ENCODE measurements at regions not wholly inside any gene's neighbourhood (a gene's known extent, or its start where the extent isn't known, plus 50 kb on each side); places are given as distances from the start of the nearest gene placed in this dataset.

DNA sequence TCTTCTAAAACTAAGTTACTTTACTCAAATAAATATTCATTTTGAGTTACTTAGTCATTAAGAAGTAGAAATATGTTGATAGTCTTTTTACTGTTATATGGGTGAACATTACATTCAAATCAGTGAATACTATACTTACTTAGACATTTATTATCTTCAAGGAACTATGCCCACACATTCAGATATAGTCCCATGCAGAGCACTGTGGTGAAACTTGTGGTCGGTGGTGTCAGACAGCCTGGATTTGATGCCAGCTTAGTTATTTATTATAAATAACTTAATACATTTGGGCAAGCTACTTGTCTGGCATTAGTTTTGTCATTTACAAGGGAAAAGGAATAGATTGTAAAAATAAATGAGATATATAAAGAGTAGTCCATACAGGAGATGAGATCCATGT is 149.5 kb downstream of the RAP2B start:
- H3K4me1 ChIP-seq (ENCODE audit: insufficient read depth, low read length, poor library complexity, severe bottlenecking): peaks cover 7% of the 10 kb centered on the region
- H3K4me2 ChIP-seq (ENCODE audit: low read depth, low read length, poor library complexity, severe bottlenecking): no peak overlapping the region
- H2AFZ ChIP-seq (ENCODE audit: low read length): no peak overlapping the region
- H3K79me2 ChIP-seq (ENCODE audit: insufficient read depth, low read length): no peaks in the 10 kb centered on the region
- no peaks in the 10 kb centered on the region for H3K36me3 ChIP-seq (ENCODE audit: insufficient read depth, low read length)
- H4K20me1 ChIP-seq (ENCODE audit: insufficient read depth, low read length, poor library complexity, severe bottlenecking): no peaks in the 10 kb centered on the region
- TF ChIP-seq EZH2phosphoT487 (IDR thresholded peaks at IDR 0.05; ENCODE audit: borderline replicate concordance): no peak
- TF ChIP-seq, protein P1, sequence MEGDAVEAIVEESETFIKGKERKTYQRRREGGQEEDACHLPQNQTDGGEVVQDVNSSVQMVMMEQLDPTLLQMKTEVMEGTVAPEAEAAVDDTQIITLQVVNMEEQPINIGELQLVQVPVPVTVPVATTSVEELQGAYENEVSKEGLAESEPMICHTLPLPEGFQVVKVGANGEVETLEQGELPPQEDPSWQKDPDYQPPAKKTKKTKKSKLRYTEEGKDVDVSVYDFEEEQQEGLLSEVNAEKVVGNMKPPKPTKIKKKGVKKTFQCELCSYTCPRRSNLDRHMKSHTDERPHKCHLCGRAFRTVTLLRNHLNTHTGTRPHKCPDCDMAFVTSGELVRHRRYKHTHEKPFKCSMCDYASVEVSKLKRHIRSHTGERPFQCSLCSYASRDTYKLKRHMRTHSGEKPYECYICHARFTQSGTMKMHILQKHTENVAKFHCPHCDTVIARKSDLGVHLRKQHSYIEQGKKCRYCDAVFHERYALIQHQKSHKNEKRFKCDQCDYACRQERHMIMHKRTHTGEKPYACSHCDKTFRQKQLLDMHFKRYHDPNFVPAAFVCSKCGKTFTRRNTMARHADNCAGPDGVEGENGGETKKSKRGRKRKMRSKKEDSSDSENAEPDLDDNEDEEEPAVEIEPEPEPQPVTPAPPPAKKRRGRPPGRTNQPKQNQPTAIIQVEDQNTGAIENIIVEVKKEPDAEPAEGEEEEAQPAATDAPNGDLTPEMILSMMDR (conservative IDR thresholded peaks at IDR 0.05; ENCODE audit: low read length): no peak
- H3K27me3 ChIP-seq (ENCODE audit: insufficient read depth, low read length, poor library complexity, severe bottlenecking): no peaks in the 10 kb centered on the region
- no peak overlapping the region for H3K9ac ChIP-seq (ENCODE audit: low read depth, low read length, poor library complexity, severe bottlenecking)
- H3K9me2 ChIP-seq (replicated peaks; ENCODE audit: low read depth, low read length): no peaks in the 10 kb centered on the region
- no peaks in the 10 kb centered on the region for H3K9me3 ChIP-seq (ENCODE audit: insufficient read depth, low read depth, low read length)
- no peaks in the 10 kb centered on the region for H3F3A ChIP-seq (ENCODE audit: low read depth)
- no peak overlapping the region for H3K4me3 ChIP-seq (ENCODE audit: low read length, poor library complexity, severe bottlenecking)

DNA sequence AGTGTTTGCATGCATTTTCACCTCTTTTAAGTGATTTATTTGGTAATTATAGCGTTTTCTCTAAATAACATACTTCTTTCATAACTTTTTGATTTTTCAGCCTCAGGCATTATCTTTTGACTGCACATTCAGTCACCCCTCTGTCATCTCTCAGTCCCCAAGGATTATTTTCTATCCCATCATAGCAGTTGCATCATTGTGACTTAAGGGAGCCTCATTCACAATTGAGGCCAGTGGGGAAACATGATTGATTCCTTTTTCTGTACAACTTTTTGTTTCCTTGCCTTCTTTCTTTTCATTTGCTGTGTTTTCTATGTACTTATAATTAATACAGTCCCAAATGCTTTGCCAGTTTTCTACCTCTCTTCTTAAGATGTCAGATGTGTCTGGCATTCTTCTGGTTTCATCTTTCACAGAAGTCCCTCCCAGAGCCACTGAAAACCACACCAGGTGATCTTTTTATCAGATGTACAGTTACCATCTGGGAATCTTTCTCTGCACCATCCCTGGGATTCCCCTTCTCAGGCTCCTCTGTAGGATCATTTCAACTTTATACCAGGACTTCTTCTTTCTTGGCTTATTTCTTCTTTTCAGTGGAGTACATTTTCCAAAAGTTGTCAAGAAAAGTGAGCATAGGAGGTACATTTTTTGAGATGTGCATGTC is 151.4 kb downstream of the RAP2B start:
- no peaks in the 10 kb centered on the region for H4K20me1 ChIP-seq (ENCODE audit: insufficient read depth, low read length, poor library complexity, severe bottlenecking)
- no peaks in the 10 kb centered on the region for H3K36me3 ChIP-seq (ENCODE audit: insufficient read depth, low read length)
- H2AFZ ChIP-seq (ENCODE audit: low read length): no peak overlapping the region
- H3K4me1 ChIP-seq (ENCODE audit: insufficient read depth, low read length, poor library complexity, severe bottlenecking): peaks cover 7% of the 10 kb centered on the region
- no peaks in the 10 kb centered on the region for H3K9me3 ChIP-seq (ENCODE audit: insufficient read depth, low read depth, low read length)
- H3K79me2 ChIP-seq (ENCODE audit: insufficient read depth, low read length): no peaks in the 10 kb centered on the region
- TF ChIP-seq, protein P1 (conservative IDR thresholded peaks at IDR 0.05; ENCODE audit: low read length): no peak
- TF ChIP-seq EZH2phosphoT487 (IDR thresholded peaks at IDR 0.05; ENCODE audit: borderline replicate concordance): no peak
- no peaks in the 10 kb centered on the region for H3K9me2 ChIP-seq (replicated peaks; ENCODE audit: low read depth, low read length)
- no peaks in the 10 kb centered on the region for H3F3A ChIP-seq (ENCODE audit: low read depth)
- no peak overlapping the region for H3K4me3 ChIP-seq (ENCODE audit: low read length, poor library complexity, severe bottlenecking)
- H3K4me2 ChIP-seq (ENCODE audit: low read depth, low read length, poor library complexity, severe bottlenecking): no peak overlapping the region
- no peaks in the 10 kb centered on the region for H3K27me3 ChIP-seq (ENCODE audit: insufficient read depth, low read length, poor library complexity, severe bottlenecking)
- H3K9ac ChIP-seq (ENCODE audit: low read depth, low read length, poor library complexity, severe bottlenecking): no peak overlapping the region

DNA sequence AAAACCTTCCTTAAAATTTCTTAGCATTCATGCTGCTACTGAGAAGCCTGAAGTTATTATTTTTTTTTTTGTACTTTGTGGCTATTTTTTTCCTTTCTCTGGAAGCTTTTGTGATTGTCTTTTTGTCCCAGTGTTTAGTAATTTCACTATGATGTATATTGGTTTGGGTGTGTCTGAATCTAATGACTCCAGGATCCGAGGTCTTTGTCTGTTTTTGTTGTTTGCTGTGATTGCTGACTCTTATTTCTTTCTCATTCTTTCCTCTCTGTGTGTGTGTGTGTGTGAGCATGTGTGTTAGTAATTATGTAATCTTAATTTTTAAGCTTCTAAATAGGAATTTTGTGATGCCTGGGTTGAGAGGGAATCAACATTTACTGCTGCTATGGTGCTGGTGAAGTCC is 152.0 kb downstream of the RAP2B start:
- Histone ChIP-seq H3F3A (ENCODE audit: low read depth) (no peaks in the 10 kb centered on the region), H3K4me2 (ENCODE audit: low read depth, low read length, poor library complexity, severe bottlenecking) (no peak overlapping the region)

More for the DNA sequence above, 152.0 kb downstream of the RAP2B start:
- H3K36me3 ChIP-seq (ENCODE audit: insufficient read depth, low read length): no peaks in the 10 kb centered on the region
- no peaks in the 10 kb centered on the region for H3K79me2 ChIP-seq (ENCODE audit: insufficient read depth, low read length)
- H3K4me3 ChIP-seq (ENCODE audit: low read length, poor library complexity, severe bottlenecking): no peak overlapping the region
- H3K9ac ChIP-seq (ENCODE audit: low read depth, low read length, poor library complexity, severe bottlenecking): no peak overlapping the region
- no peaks in the 10 kb centered on the region for H3K27me3 ChIP-seq (ENCODE audit: insufficient read depth, low read length, poor library complexity, severe bottlenecking)
- no peaks in the 10 kb centered on the region for H3K9me2 ChIP-seq (replicated peaks; ENCODE audit: low read depth, low read length)
- TF ChIP-seq EZH2phosphoT487 (IDR thresholded peaks at IDR 0.05; ENCODE audit: borderline replicate concordance): no peak
- TF ChIP-seq, protein P1 (conservative IDR thresholded peaks at IDR 0.05; ENCODE audit: low read length): no peak
- no peaks in the 10 kb centered on the region for H4K20me1 ChIP-seq (ENCODE audit: insufficient read depth, low read length, poor library complexity, severe bottlenecking)
- peaks cover 7% of the 10 kb centered on the region for H3K4me1 ChIP-seq (ENCODE audit: insufficient read depth, low read length, poor library complexity, severe bottlenecking)
- no peaks in the 10 kb centered on the region for H3K9me3 ChIP-seq (ENCODE audit: insufficient read depth, low read depth, low read length)
- no peak overlapping the region for H2AFZ ChIP-seq (ENCODE audit: low read length)
